Keratinocyte (primary cell): ENCODE measurements at regions not wholly inside any gene's neighbourhood (a gene's known extent, or its start where the extent isn't known, plus 50 kb on each side); places are given as distances from the start of the nearest gene placed in this dataset.

ENCODE experiments used
- DNase-seq: peaks from one replicate; pipeline ENCODE4 v3.0.0-alpha.2; 2011; ENCODE audit warnings: low read depth, missing footprints, low spot score
- FAIRE-seq: peaks from 2 replicates; lab custom pipeline; 2011; peaks lifted over from hg19 to GRCh38; lab: Jason Lieb, UNC
- H2AFZ ChIP-seq: 2 replicates; pipeline ENCODE4 v1.6.0; 2012; ENCODE audit warnings: low read length, control low read depth, inconsistent platforms; ENCODE audit not compliant: control insufficient read depth
- H3K27ac ChIP-seq: 2 replicates; pipeline ENCODE4 v1.5.1; 2011; ENCODE audit warnings: low read length; ENCODE audit not compliant: control insufficient read depth, insufficient read depth
- H3K27me3 ChIP-seq: 3 replicates; pipeline ENCODE4 v1.6.0; 2011; ENCODE audit warnings: low read length; ENCODE audit not compliant: control insufficient read depth, insufficient read depth; ENCODE audit errors: extremely low read depth
- H3K36me3 ChIP-seq, 2 experiments: 2 replicates in 1 of 2; 3 replicates in 1 of 2; pipeline ENCODE4 v1.5.1; 2011; ENCODE audit warnings: low read length in 2 of 2, mild to moderate bottlenecking in 1 of 2; ENCODE audit not compliant: control insufficient read depth in 2 of 2, insufficient read depth in 2 of 2; ENCODE audit errors: extremely low read depth in 1 of 2
- H3K4me1 ChIP-seq: 3 replicates; pipeline ENCODE4 v1.5.1; 2011; ENCODE audit warnings: low read length; ENCODE audit not compliant: control insufficient read depth, insufficient read depth; ENCODE audit errors: extremely low read depth
- H3K4me2 ChIP-seq: 3 replicates; pipeline ENCODE4 v1.6.0; 2011; ENCODE audit warnings: low read depth, low read length; ENCODE audit not compliant: control insufficient read depth, insufficient read depth; ENCODE audit errors: extremely low read depth
- H3K4me3 ChIP-seq, 3 experiments: fragments of 200-600 bp in 1 of 3; sonication (generic) in 1 of 3; 2 replicates in 2 of 3; 3 replicates in 1 of 3; pipeline ENCODE4 v1.5.1; 2011 to 2016; ENCODE audit warnings: low read length in 3 of 3, mild to moderate bottlenecking in 3 of 3, control low read depth in 2 of 3, inconsistent platforms in 1 of 3, low read depth in 1 of 3, mixed read lengths in 1 of 3, mixed run types in 1 of 3, moderate library complexity in 1 of 3; ENCODE audit not compliant: control insufficient read depth in 2 of 3, insufficient read depth in 2 of 3; ENCODE audit errors: extremely low read depth in 1 of 3
- H3K79me2 ChIP-seq: 2 replicates; pipeline ENCODE4 v1.6.0; 2012; ENCODE audit warnings: low read length; ENCODE audit not compliant: control insufficient read depth, insufficient read depth
- H3K9ac ChIP-seq: 3 replicates; pipeline ENCODE4 v1.6.0; 2011; ENCODE audit warnings: low read length; ENCODE audit not compliant: control insufficient read depth, insufficient read depth; ENCODE audit errors: extremely low read depth
- H3K9me1 ChIP-seq: 3 replicates; pipeline ENCODE4 v1.6.0; 2011; ENCODE audit warnings: low read length; ENCODE audit not compliant: control insufficient read depth, insufficient read depth; ENCODE audit errors: extremely low read depth
- H3K9me3 ChIP-seq: 2 replicates; pipeline ENCODE4 v1.5.1; 2012; ENCODE audit warnings: low read depth, low read length; ENCODE audit not compliant: control insufficient read depth
- H4K20me1 ChIP-seq: 3 replicates; pipeline ENCODE4 v1.6.0; 2011; ENCODE audit warnings: low read length; ENCODE audit not compliant: control insufficient read depth, insufficient read depth; ENCODE audit errors: extremely low read depth
- CTCF ChIP-seq, 3 experiments: IDR thresholded peaks in 1 of 3; conservative IDR thresholded peaks in 1 of 3; optimal IDR thresholded peaks in 1 of 3; 2 replicates in 2 of 3; 3 replicates in 1 of 3; pipeline versions ENCODE3 to v1.5.1; 2011; ENCODE audit warnings: low read length in 3 of 3, mild to moderate bottlenecking in 3 of 3, moderate library complexity in 2 of 3, control low read depth in 1 of 3, inconsistent platforms in 1 of 3; ENCODE audit not compliant: insufficient read depth in 2 of 3; ENCODE audit errors: extremely low read depth in 1 of 3
- EZH2 ChIP-seq: IDR thresholded peaks from one replicate; pipeline ENCODE4 v1.6.1; 2012; ENCODE audit warnings: inconsistent platforms, mild to moderate bottlenecking, low read length, moderate library complexity
- dilution Hi-C: fragments of 300-500 bp; cut with MboI; formaldehyde crosslinking; loops from one replicate; pipeline ENCODE4 v1.7.0; 2020; ENCODE audit warnings: low sequenced_read_pairs; ENCODE audit not compliant: extremely low pct_ligation_motif_present

GRCh38 chr13:48148454-48148853 is 53.5 kb upstream of the MED4 start:
- Histone ChIP-seq H3K4me1 (peaks cover 4% of the 10 kb centered on the region), H3K27me3 (no peaks in the 10 kb centered on the region), H3K9me3 (no peaks in the 10 kb centered on the region), H3K9ac (no peak overlapping the region), H4K20me1 (no peaks in the 10 kb centered on the region), H3K4me3 (no peak overlapping the region), H3K4me2 (no peak overlapping the region), H3K9me1 (no peaks in the 10 kb centered on the region), H3K36me3 (no peaks in the 10 kb centered on the region), H3K79me2 (no peaks in the 10 kb centered on the region), H2AFZ (no peak overlapping the region), H3K27ac (no peak overlapping the region)
- DNase-seq: no peak
- FAIRE-seq: no peak
- TF ChIP-seq CTCF (optimal IDR thresholded peaks at IDR 0.05 in 1 of 3, IDR thresholded peaks at IDR 0.05 in 1 of 3, conservative IDR thresholded peaks at IDR 0.05 in 1 of 3; ENCODE audit: extremely low read depth in 1 of 3, insufficient read depth in 2 of 3, low read length in 3 of 3) (no peak), EZH2 (no peak)
- dilution Hi-C loops: no loop called here

GRCh38 chr13:48146636-48147035 is 51.7 kb upstream of the MED4 start:
- no peaks in the 10 kb centered on the region for H3K9me1 ChIP-seq
- no peaks in the 10 kb centered on the region for H4K20me1 ChIP-seq
- no peak overlapping the region for H3K27ac ChIP-seq
- H3K27me3 ChIP-seq: no peaks in the 10 kb centered on the region
- H3K4me3 ChIP-seq: no peak overlapping the region
- H3K79me2 ChIP-seq: no peaks in the 10 kb centered on the region
- TF ChIP-seq EZH2: no peak
- no peak overlapping the region for H3K9ac ChIP-seq
- DNase-seq (no peak), FAIRE-seq (no peak)
- no peak overlapping the region for H3K4me2 ChIP-seq
- no peak overlapping the region for H2AFZ ChIP-seq
- dilution Hi-C loops: no loop called here
- no peaks in the 10 kb centered on the region for H3K9me3 ChIP-seq
- no peaks in the 10 kb centered on the region for H3K36me3 ChIP-seq
- H3K4me1 ChIP-seq: no peaks in the 10 kb centered on the region

GRCh38 chr13:48146122-48146521 is 51.2 kb upstream of the MED4 start:
- no peaks in the 10 kb centered on the region for H3K9me1 ChIP-seq
- no peaks in the 10 kb centered on the region for H3K4me1 ChIP-seq
- H3K27me3 ChIP-seq: no peaks in the 10 kb centered on the region
- H3K36me3 ChIP-seq: no peaks in the 10 kb centered on the region
- FAIRE-seq (no peak), DNase-seq (no peak)
- no peak overlapping the region for H3K27ac ChIP-seq
- H3K9me3 ChIP-seq: no peaks in the 10 kb centered on the region
- H4K20me1 ChIP-seq: no peaks in the 10 kb centered on the region
- no peak overlapping the region for H2AFZ ChIP-seq
- H3K79me2 ChIP-seq: no peaks in the 10 kb centered on the region
- TF ChIP-seq EZH2 (no peak), CTCF (optimal IDR thresholded peaks at IDR 0.05 in 1 of 3, IDR thresholded peaks at IDR 0.05 in 1 of 3, conservative IDR thresholded peaks at IDR 0.05 in 1 of 3; ENCODE audit: extremely low read depth in 1 of 3, insufficient read depth in 2 of 3, low read length in 3 of 3) (no peak)
- H3K4me3 ChIP-seq: no peak overlapping the region
- no peak overlapping the region for H3K9ac ChIP-seq
- dilution Hi-C loops: no loop called here
- H3K4me2 ChIP-seq: no peak overlapping the region
